HFFc6 (cell line): ENCODE measurements at regions not wholly inside any gene's neighbourhood (a gene's known extent, or its start where the extent isn't known, plus 50 kb on each side); places are given as distances from the start of the nearest gene placed in this dataset.

ENCODE experiments used
- DNase-seq: peaks from one replicate; pipeline ENCODE4 v3.0.0-alpha.2; 2018
- H3K27ac Mint-ChIP-seq: 2 replicates; pipeline ENCODE4 v1.8.0; 2020; ENCODE audit warnings: mild to moderate bottlenecking, mixed read lengths
- H3K27me3 Mint-ChIP-seq: 2 replicates; pipeline ENCODE4 v1.8.0; 2021; ENCODE audit warnings: mild to moderate bottlenecking, moderate library complexity, mixed read lengths; ENCODE audit not compliant: insufficient read depth
- H3K36me3 Mint-ChIP-seq: 2 replicates; pipeline ENCODE4 v1.8.0; 2021; ENCODE audit warnings: low read depth, mixed read lengths
- H3K4me1 Mint-ChIP-seq: 2 replicates; pipeline ENCODE4 v1.8.0; 2020; ENCODE audit warnings: low read depth, mixed read lengths
- H3K4me3 Mint-ChIP-seq: 2 replicates; pipeline ENCODE4 v1.8.0; 2020; ENCODE audit warnings: mild to moderate bottlenecking, moderate library complexity, mixed read lengths
- H3K9me3 Mint-ChIP-seq: 2 replicates; pipeline ENCODE4 v1.8.0; 2020; ENCODE audit warnings: mild to moderate bottlenecking, mixed read lengths
- CTCF ChIP-seq: fragments of 200-600 bp; sonication (generic); IDR thresholded peaks from 2 replicates; pipeline ENCODE4 v1.5.0; 2021; ENCODE audit warnings: antibody characterized with exemption, mild to moderate bottlenecking

GRCh38 chr6:93124006-93124632, 295.2 kb downstream of the EPHA7 start:
- DNase-seq: no peak

GRCh38 chr6:93123585-93123984, 295.8 kb downstream of the EPHA7 start:
- Mint-ChIP-seq H3K36me3 (no peaks in the 10 kb centered on the region), H3K27me3 (peaks cover 2% of the 10 kb centered on the region; the same call in 1 of the 2 replicates), H3K4me3 (no peak overlapping the region), H3K27ac (no peak overlapping the region), H3K9me3 (peaks cover 49% of the 10 kb centered on the region), H3K4me1 (no peaks in the 10 kb centered on the region)
- DNase-seq: no peak
- no peak for TF ChIP-seq CTCF

More at GRCh38 chr6:93124006-93124632, 295.2 kb downstream of the EPHA7 start:
- Mint-ChIP-seq H3K27ac (no peak overlapping the region), H3K4me3 (no peak overlapping the region), H3K36me3 (no peaks in the 10 kb centered on the region), H3K4me1 (no peaks in the 10 kb centered on the region), H3K9me3 (peaks cover 50% of the 10 kb centered on the region), H3K27me3 (peaks cover 2% of the 10 kb centered on the region; the same call in 1 of the 2 replicates)
- TF ChIP-seq CTCF: no peak

DNA sequence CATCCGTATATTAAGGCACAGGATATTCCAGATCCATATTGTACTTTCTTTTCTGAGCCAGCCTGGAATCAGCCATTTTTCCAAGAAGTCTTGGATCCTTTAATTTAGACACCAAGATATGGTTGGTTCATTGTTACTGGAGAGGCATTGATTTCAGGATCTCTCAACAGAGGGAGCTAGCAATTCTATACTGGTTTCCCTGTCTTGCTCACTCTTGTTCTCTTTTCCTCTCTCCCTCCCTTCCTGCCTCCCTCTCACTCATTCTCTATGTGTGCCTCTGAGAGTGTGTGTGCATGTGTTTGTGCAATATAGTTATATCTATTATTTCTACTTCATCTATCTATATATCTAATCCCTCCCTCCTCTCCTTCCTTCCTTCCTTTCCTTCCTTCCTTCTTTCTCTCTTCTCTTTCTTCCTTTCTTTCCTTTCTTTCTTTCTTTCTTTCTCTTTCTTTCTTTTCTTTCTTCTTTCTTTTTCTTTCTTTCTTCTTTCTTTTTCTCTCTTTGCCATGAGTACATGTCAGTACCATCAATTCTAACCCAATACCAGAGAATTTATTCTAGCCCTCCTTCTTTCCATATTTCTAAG, 299.1 kb downstream of the EPHA7 start:
- H3K27me3 Mint-ChIP-seq: no peaks in the 10 kb centered on the region
- H3K36me3 Mint-ChIP-seq: no peaks in the 10 kb centered on the region
- no peak for DNase-seq
- peaks cover 33% of the 10 kb centered on the region for H3K9me3 Mint-ChIP-seq
- no peak overlapping the region for H3K27ac Mint-ChIP-seq
- TF ChIP-seq CTCF: no peak
- H3K4me1 Mint-ChIP-seq: no peaks in the 10 kb centered on the region
- no peak overlapping the region for H3K4me3 Mint-ChIP-seq

GRCh38 chr6:93105907-93106306, 313.5 kb downstream of the EPHA7 start:
- H3K36me3 Mint-ChIP-seq: 0 out of 2 replicates have a peak, but pooled peaks cover 8% of the 10 kb centered on the region
- no peak overlapping the region for H3K27ac Mint-ChIP-seq
- no peaks in the 10 kb centered on the region; the same call in 1 of the 2 replicates for H3K27me3 Mint-ChIP-seq
- peaks cover 52% of the 10 kb centered on the region for H3K9me3 Mint-ChIP-seq
- no peak overlapping the region for H3K4me3 Mint-ChIP-seq
- TF ChIP-seq CTCF: no peak
- DNase-seq: no peak
- H3K4me1 Mint-ChIP-seq: no peaks in the 10 kb centered on the region

DNA sequence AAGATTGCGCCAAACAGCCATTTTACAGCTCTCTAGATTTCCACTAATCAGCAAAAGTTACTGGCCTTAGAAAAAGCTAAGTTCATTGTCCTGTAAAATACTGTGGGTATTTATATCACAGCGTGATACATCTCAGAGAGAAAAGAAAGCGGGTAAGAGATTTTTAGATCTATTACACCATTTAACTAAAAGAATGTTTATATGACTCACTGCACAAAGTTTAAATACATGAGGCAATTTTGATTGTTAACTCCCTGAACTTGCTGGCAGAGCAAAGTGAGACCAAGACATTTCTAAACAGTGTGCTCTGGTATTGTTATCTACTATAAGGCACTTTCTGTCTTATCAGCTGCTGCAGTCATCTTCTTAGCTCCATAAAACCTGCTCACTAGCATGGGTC, 314.3 kb downstream of the EPHA7 start:
- DNase-seq: no peak

More for the DNA sequence above, 314.3 kb downstream of the EPHA7 start:
- Mint-ChIP-seq H3K36me3 (0 out of 2 replicates have a peak, but pooled peaks cover 8% of the 10 kb centered on the region), H3K9me3 (peaks cover 61% of the 10 kb centered on the region), H3K27ac (no peak overlapping the region), H3K27me3 (no peaks in the 10 kb centered on the region; the same call in 1 of the 2 replicates), H3K4me1 (no peaks in the 10 kb centered on the region), H3K4me3 (no peak overlapping the region)
- no peak for TF ChIP-seq CTCF
